ENCODE measurements at regions not wholly inside any gene's neighbourhood (a gene's known extent, or its start where the extent isn't known, plus 50 kb on each side); places are given as distances from the start of the nearest gene placed in this dataset.
A peak's percentile ranks its signal among the peaks of the same experiment; 100 is the strongest.

DNA sequence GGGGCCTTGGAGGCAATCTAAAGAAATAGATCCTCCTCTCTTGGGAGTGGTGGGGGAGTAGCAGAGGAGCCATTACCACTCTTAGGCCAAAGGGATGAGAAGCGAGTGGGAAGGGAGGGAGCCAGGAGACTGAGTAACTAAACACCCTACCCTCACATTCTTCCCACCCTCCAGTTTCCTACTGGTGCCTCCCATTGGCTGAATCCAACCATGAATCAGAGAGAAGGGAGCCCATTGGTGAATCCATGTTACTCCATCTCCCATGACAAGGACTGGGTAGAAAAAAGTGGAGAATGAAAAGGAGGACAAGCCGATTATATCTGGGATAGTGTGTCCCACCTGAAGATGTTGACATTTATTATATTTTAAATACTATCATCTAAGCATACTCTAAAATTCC, 76.8 kb upstream of the LHX5 start:
- Histone ChIP-seq H3K18ac (ENCODE audit: low read length) (no peak overlapping the region), H3K9me3 (replicated peaks in 1 of 2; ENCODE audit: control insufficient read depth in 2 of 2, insufficient read depth in 1 of 2, low read depth in 1 of 2, low read length in 2 of 2) (peaks cover 0 to 5% of the 10 kb centered on the region in 2 donors)
- no CpG with 5 or more reads among the region's 2 CpGs for WGBS, 2 donors (ENCODE audit: extremely low coverage in 2 of 2, insufficient read length in 2 of 2, insufficient replicate concordance in 1 of 2)

GRCh38 chr12:113546916-113547863, 75.5 kb upstream of the LHX5 start:
- Histone ChIP-seq H4K8ac (ENCODE audit: low read depth, low read length) (no peak overlapping the region), H3K14ac (ENCODE audit: low read length) (no peak overlapping the region), H3K36me3 (replicated peaks in 1 of 2; ENCODE audit: control insufficient read depth in 2 of 2, insufficient read depth in 2 of 2, low read length in 2 of 2) (no peaks in the 10 kb centered on the region), H3K9me3 (replicated peaks in 1 of 2; ENCODE audit: control insufficient read depth in 2 of 2, insufficient read depth in 1 of 2, low read depth in 1 of 2, low read length in 2 of 2) (peaks cover 0 to 5% of the 10 kb centered on the region in 2 donors), H3K27me3 (ENCODE audit: control insufficient read depth in 3 of 3, insufficient read depth in 3 of 3, low read depth in 1 of 3, low read length in 3 of 3) (peaks cover 0 to 17% (median 0%) of the 10 kb centered on the region in 3 experiments), H2AK5ac (ENCODE audit: low read depth, low read length) (no peak overlapping the region), H3K4me2 (ENCODE audit: insufficient read depth, low read length, poor library complexity, severe bottlenecking) (no peak overlapping the region), H3K4me3 (ENCODE audit: low read length in 2 of 2) (no peak overlapping the region), H2BK12ac (ENCODE audit: low read length) (no peak overlapping the region), H3K27ac (replicated peaks; ENCODE audit: low read length) (no peak overlapping the region), H4K91ac (ENCODE audit: low read depth, low read length, poor library complexity) (peak overlapping the region; percentile 46), H2BK5ac (ENCODE audit: low read length) (no peak overlapping the region), H3K4me1 (ENCODE audit: control insufficient read depth in 2 of 2, insufficient read depth in 1 of 2, low read depth in 1 of 2, low read length in 2 of 2) (peaks cover 0 to 7% of the 10 kb centered on the region in 2 donors), H2AFZ (ENCODE audit: low read length) (no peak overlapping the region), H2BK120ac (ENCODE audit: low read depth, low read length) (no peak overlapping the region), H3K4ac (ENCODE audit: low read length) (no peak overlapping the region), H3K23ac (ENCODE audit: low read depth, low read length, poor library complexity) (peak overlapping the region; percentile 18), H2BK15ac (ENCODE audit: low read length) (no peak overlapping the region), H3K9ac (ENCODE audit: low read depth, low read length, poor library complexity) (no peak overlapping the region), H3K79me1 (ENCODE audit: low read depth, low read length) (no peaks in the 10 kb centered on the region), H3K18ac (ENCODE audit: low read length) (peak overlapping the region; percentile 55)
- WGBS, 2 donors (ENCODE audit: extremely low coverage in 2 of 2, insufficient read length in 2 of 2, insufficient replicate concordance in 1 of 2), result 100% methylated on average over 1 of the region's 18 CpGs; no CpG with 5 or more reads in 1 of the 2 donors
- DNase-seq (ENCODE audit: low spot score), result no peak

More for the DNA sequence above, 76.8 kb upstream of the LHX5 start:
- Histone ChIP-seq H3K36me3 (replicated peaks in 1 of 2; ENCODE audit: control insufficient read depth in 2 of 2, insufficient read depth in 2 of 2, low read length in 2 of 2) (no peaks in the 10 kb centered on the region), H3K4me1 (ENCODE audit: control insufficient read depth in 2 of 2, insufficient read depth in 1 of 2, low read depth in 1 of 2, low read length in 2 of 2) (peaks cover 0 to 7% of the 10 kb centered on the region in 2 donors), H3K79me1 (ENCODE audit: low read depth, low read length) (no peaks in the 10 kb centered on the region), H2BK120ac (ENCODE audit: low read depth, low read length) (no peak overlapping the region), H2AFZ (ENCODE audit: low read length) (no peak overlapping the region), H2BK15ac (ENCODE audit: low read length) (no peak overlapping the region), H4K91ac (ENCODE audit: low read depth, low read length, poor library complexity) (no peak overlapping the region), H3K27ac (replicated peaks; ENCODE audit: low read length) (no peak overlapping the region), H3K4ac (ENCODE audit: low read length) (no peak overlapping the region), H3K9ac (ENCODE audit: low read depth, low read length, poor library complexity) (no peak overlapping the region), H2BK12ac (ENCODE audit: low read length) (no peak overlapping the region), H4K8ac (ENCODE audit: low read depth, low read length) (no peak overlapping the region), H3K4me2 (ENCODE audit: insufficient read depth, low read length, poor library complexity, severe bottlenecking) (no peak overlapping the region), H3K14ac (ENCODE audit: low read length) (no peak overlapping the region), H2AK5ac (ENCODE audit: low read depth, low read length) (no peak overlapping the region), H2BK5ac (ENCODE audit: low read length) (no peak overlapping the region), H3K4me3 (ENCODE audit: low read length in 2 of 2) (no peak overlapping the region), H3K27me3 (ENCODE audit: control insufficient read depth in 3 of 3, insufficient read depth in 3 of 3, low read depth in 1 of 3, low read length in 3 of 3) (peaks cover 0 to 17% (median 0%) of the 10 kb centered on the region in 3 experiments), H3K23ac (ENCODE audit: low read depth, low read length, poor library complexity) (no peak overlapping the region)
- no peak for DNase-seq (ENCODE audit: low spot score)

DNA sequence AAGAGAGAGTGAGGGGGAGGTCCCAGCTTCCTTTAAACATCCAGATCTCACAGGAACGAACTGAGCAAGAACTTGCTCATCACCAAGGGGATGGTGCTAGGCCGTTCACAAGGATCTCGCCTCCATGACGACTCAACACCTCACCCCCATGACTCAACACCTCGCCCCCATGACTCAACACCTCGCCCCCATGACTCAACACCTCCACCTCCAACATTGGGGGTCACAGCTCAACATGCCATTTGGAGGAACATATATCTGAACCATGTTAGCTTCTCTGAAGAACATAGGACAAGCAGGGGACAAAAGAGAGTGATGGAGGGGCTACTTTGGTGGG, 66.0 kb upstream of the LHX5 start:
- no peak for DNase-seq (ENCODE audit: low spot score)

GRCh38 chr12:113537046-113537750, 65.5 kb upstream of the LHX5 start:
- Histone ChIP-seq H3K9me3 (replicated peaks in 1 of 2; ENCODE audit: control insufficient read depth in 2 of 2, insufficient read depth in 1 of 2, low read depth in 1 of 2, low read length in 2 of 2) (no peaks in the 10 kb centered on the region), H2AFZ (ENCODE audit: low read length) (no peak overlapping the region), H3K27ac (replicated peaks; ENCODE audit: low read length) (no peak overlapping the region), H4K8ac (ENCODE audit: low read depth, low read length) (no peak overlapping the region), H2BK5ac (ENCODE audit: low read length) (peak overlapping the region; percentile 62), H3K4me3 (ENCODE audit: low read length in 2 of 2) (no peak overlapping the region), H3K4ac (ENCODE audit: low read length) (no peak overlapping the region), H2BK15ac (ENCODE audit: low read length) (no peak overlapping the region), H3K4me1 (ENCODE audit: control insufficient read depth in 2 of 2, insufficient read depth in 1 of 2, low read depth in 1 of 2, low read length in 2 of 2) (no peaks in the 10 kb centered on the region), H3K18ac (ENCODE audit: low read length) (no peak overlapping the region), H3K36me3 (replicated peaks in 1 of 2; ENCODE audit: control insufficient read depth in 2 of 2, insufficient read depth in 2 of 2, low read length in 2 of 2) (no peaks in the 10 kb centered on the region), H3K4me2 (ENCODE audit: insufficient read depth, low read length, poor library complexity, severe bottlenecking) (no peak overlapping the region), H2AK5ac (ENCODE audit: low read depth, low read length) (no peak overlapping the region), H3K23ac (ENCODE audit: low read depth, low read length, poor library complexity) (no peak overlapping the region), H2BK120ac (ENCODE audit: low read depth, low read length) (no peak overlapping the region), H2BK12ac (ENCODE audit: low read length) (no peak overlapping the region), H3K79me1 (ENCODE audit: low read depth, low read length) (no peaks in the 10 kb centered on the region), H3K14ac (ENCODE audit: low read length) (no peak overlapping the region), H3K27me3 (ENCODE audit: control insufficient read depth in 3 of 3, insufficient read depth in 3 of 3, low read depth in 1 of 3, low read length in 3 of 3) (peaks cover 0 to 12% (median 0%) of the 10 kb centered on the region in 3 experiments), H3K9ac (ENCODE audit: low read depth, low read length, poor library complexity) (no peak overlapping the region), H4K91ac (ENCODE audit: low read depth, low read length, poor library complexity) (no peak overlapping the region)
- no CpG with 5 or more reads among the region's 11 CpGs for WGBS, 2 donors (ENCODE audit: extremely low coverage in 2 of 2, insufficient read length in 2 of 2, insufficient replicate concordance in 1 of 2)
- no peak for DNase-seq (ENCODE audit: low spot score)

More for the DNA sequence above, 66.0 kb upstream of the LHX5 start:
- Histone ChIP-seq H3K4me2 (ENCODE audit: insufficient read depth, low read length, poor library complexity, severe bottlenecking) (no peak overlapping the region), H4K91ac (ENCODE audit: low read depth, low read length, poor library complexity) (no peak overlapping the region), H2AK5ac (ENCODE audit: low read depth, low read length) (no peak overlapping the region), H2BK120ac (ENCODE audit: low read depth, low read length) (no peak overlapping the region), H3K4me1 (ENCODE audit: control insufficient read depth in 2 of 2, insufficient read depth in 1 of 2, low read depth in 1 of 2, low read length in 2 of 2) (no peaks in the 10 kb centered on the region), H3K4ac (ENCODE audit: low read length) (no peak overlapping the region), H4K8ac (ENCODE audit: low read depth, low read length) (no peak overlapping the region), H3K9ac (ENCODE audit: low read depth, low read length, poor library complexity) (no peak overlapping the region), H3K36me3 (replicated peaks in 1 of 2; ENCODE audit: control insufficient read depth in 2 of 2, insufficient read depth in 2 of 2, low read length in 2 of 2) (no peaks in the 10 kb centered on the region), H3K4me3 (ENCODE audit: low read length in 2 of 2) (no peak overlapping the region), H2AFZ (ENCODE audit: low read length) (no peak overlapping the region), H3K9me3 (replicated peaks in 1 of 2; ENCODE audit: control insufficient read depth in 2 of 2, insufficient read depth in 1 of 2, low read depth in 1 of 2, low read length in 2 of 2) (no peaks in the 10 kb centered on the region), H3K27ac (replicated peaks; ENCODE audit: low read length) (no peak overlapping the region), H3K27me3 (ENCODE audit: control insufficient read depth in 3 of 3, insufficient read depth in 3 of 3, low read depth in 1 of 3, low read length in 3 of 3) (peaks cover 0 to 12% (median 0%) of the 10 kb centered on the region in 3 experiments), H2BK15ac (ENCODE audit: low read length) (no peak overlapping the region), H3K18ac (ENCODE audit: low read length) (no peak overlapping the region), H3K14ac (ENCODE audit: low read length) (no peak overlapping the region), H3K23ac (ENCODE audit: low read depth, low read length, poor library complexity) (no peak overlapping the region), H3K79me1 (ENCODE audit: low read depth, low read length) (no peaks in the 10 kb centered on the region), H2BK5ac (ENCODE audit: low read length) (no peak overlapping the region), H2BK12ac (ENCODE audit: low read length) (no peak overlapping the region)
- WGBS, 2 donors (ENCODE audit: extremely low coverage in 2 of 2, insufficient read length in 2 of 2, insufficient replicate concordance in 1 of 2), result no CpG with 5 or more reads among the region's 6 CpGs
